ENCODE measurements at regions not wholly inside any gene's neighbourhood (a gene's known extent, or its start where the extent isn't known, plus 50 kb on each side); places are given as distances from the start of the nearest gene placed in this dataset.
"Not testable (repeated sequence)": the region's sequence is repeated elsewhere in the genome, so short reads cannot be mapped to it uniquely, and the experiment has no call there.

DNA sequence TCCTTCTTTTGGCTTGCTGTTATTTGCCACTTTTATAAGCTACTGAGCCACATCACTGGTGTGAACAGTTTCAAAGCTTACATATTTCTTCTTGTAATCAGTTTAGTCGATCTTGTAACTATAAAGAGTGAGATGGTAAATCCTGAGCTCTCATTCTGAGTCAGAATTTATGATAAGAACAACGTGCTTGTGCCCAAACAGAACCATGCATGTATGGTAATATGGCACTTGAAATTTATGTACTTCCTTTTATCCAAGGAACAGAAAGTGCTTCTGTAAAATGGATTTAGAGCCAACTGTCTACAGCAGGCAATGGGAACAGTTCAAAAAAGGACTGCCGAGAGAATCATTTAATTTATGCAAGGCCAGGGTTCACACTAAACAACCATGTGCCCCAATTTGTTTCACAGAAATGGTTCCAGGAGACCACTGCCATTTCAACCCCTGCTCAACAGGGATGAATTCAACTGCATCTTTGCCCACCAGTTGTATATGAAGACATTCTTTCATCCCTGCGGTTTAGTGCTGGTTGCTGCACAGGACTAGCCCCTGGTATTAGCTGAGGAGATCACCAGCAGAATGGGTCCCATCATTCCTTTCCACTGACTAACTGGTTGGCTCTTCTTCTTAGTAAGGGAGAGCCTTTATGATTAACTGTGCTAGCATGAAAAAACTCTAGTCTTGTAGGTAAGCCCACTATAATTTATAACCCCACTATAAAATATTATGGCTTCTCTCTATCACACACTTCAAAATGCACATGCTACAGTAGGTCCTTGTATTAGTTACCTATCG, 162.9 kb upstream of the PGRMC2 start:
- no peak for DNase-seq (ENCODE audit: low spot score)
- intact Hi-C loops (cut with DNase I): loop anchor here (10.0 kb wide), 1 partner anchor 414 kb away; no protein-coding TSS in a partner anchor
- no peak for ATAC-seq

DNA sequence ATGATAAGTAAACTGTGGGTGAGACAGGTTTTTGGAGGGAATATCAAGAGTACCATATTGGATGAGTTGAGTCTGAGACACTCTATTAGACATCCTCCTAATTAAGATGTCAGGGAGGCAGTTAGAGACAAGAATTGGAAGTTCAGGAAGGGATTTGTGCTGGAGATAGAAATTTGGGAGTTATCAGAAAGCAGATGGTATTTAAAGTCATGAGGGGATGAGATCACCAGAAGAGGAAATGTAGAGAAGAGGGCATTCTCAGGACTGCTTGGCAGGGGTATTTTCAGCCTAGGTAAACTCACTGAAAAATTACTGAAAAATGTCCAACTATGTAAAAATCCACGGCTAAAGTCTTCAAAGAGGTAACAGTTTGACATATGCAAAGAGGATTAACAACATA, 161.6 kb upstream of the PGRMC2 start:
- ATAC-seq (no peak), DNase-seq (ENCODE audit: low spot score) (no peak)
- intact Hi-C loops (cut with DNase I): no loop called here

DNA sequence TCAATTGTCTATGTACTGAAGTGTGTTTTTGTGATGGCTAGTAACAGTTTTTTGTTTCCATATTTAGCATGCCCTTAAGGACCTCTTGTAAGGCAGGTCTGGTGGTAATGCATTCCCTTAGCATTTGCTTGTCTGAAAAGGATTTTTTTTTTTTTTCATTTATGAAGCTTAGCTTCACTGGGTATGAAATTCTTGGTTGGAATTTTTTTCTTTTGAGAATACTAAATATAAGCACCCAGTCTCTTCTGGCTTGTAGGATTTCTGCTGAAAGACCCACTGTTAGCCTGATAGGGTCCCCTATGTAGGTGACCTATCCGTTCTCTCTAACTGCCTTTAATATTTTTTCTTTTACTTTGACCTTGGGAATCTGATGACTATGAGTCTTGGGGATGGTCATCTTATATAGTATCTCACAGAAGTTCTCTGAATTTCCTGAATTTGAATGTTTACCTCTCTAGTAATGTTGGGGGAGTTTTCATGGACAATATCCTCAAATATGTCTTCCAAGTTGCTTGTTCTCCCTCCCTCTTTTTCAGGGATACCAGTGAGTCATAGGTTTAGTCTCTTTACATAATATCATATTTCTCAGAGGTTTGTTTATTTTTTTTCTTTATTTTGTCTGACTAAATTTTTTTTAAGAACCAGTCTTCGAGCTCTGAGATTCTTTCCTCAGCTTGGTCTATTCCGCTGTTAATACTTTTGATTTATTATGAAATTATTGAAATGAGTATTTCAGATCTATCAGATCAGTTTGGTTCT, 157.1 kb upstream of the PGRMC2 start:
- intact Hi-C loops (cut with DNase I): no loop called here
- ATAC-seq: no peak
- DNase-seq (ENCODE audit: low spot score): no peak

DNA sequence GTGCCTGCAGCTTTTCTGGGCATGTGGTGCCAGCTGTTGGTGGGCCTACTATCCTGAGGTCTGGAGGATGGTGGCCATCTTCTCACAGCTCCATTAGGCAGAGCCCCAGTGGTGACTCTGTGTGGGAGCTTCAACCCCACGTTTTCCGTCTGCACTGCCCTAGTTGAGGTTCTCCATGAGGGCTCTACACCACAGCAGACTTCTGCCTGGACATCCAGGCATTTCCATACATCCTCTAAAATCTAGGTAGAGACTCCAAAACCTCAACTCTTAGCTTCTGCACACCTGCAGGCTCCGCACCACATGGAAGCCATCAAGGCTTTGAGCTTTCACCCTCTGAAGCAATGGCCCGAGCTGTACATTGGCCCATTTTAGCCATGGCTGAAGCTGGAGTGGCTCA, 153.3 kb upstream of the PGRMC2 start:
- ATAC-seq: no peak
- DNase-seq (ENCODE audit: low spot score): no peak
- intact Hi-C loops (cut with DNase I): no loop called here

DNA sequence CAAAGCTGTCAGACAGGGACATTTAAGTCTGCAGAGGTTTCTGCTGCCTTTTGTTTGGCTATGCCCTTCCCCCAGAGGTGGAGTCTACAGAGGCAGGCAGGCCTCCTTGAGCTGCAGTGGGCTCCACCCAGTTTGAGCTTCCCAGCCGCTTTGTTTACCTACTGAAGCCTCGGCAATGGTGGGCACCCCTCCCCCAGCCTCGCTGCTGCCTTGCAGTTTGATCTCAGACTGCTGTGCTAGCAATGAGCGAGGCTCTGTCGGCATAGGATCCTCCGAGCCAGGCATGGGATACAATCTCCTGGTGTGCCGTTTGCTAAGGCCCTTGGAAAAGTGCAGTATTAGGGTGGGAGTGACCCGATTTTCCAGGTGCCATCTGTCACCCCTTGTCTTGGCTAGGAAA, 149.4 kb upstream of the PGRMC2 start:
- intact Hi-C loops (cut with DNase I); ATAC-seq; DNase-seq (ENCODE audit: low spot score): not testable (repeated sequence)

DNA sequence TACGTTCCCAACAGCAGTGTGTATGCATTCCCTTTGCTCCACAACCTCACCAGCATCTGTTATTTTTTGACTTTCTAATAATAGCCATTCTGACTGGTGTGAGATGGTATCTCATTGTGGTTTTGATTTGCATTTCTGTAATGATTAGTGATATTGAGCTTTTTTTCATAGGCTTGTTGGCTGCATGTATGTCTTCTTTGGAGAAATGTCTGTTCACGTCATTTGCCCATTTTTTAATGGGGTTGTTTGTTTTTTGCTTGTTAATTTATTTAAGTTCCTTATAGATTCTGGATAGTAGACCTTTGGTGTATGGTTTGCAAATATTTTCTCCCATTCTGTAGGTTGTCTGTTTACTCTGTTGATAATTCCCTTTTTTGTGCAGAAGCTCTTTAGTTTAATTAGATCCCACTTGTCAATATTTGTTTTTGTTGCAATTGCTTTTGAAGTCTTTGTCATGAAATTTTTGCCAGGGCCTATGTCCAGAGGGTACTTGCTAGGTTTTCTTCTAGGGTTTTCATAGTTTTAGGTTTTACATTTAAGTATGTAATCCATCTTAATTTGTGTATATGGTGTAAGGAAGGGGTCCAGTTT, 141.5 kb upstream of the PGRMC2 start:
- DNase-seq (ENCODE audit: low spot score); ATAC-seq; intact Hi-C loops (cut with DNase I): not testable (repeated sequence)

DNA sequence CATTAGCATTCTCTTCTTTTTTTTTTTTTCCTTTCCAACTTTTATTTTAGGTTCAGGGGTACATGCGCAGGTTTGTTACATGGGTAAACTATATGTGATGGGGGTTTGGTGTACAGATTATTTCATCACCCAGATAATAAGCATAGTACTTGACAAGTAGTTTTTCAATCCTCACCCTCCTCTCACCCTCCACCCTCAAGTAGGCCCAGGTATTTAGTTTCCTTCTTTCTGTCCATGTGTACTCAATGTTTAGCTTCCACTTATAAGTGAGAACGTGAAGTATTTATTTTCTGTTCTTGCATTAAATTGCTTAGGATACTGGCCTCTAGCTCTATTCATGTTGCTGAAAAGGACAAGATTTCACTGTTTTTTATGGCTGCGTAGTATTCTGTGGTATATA, 140.8 kb upstream of the PGRMC2 start:
- ATAC-seq: no peak
- DNase-seq (ENCODE audit: low spot score): no peak
- intact Hi-C loops (cut with DNase I): no loop called here

DNA sequence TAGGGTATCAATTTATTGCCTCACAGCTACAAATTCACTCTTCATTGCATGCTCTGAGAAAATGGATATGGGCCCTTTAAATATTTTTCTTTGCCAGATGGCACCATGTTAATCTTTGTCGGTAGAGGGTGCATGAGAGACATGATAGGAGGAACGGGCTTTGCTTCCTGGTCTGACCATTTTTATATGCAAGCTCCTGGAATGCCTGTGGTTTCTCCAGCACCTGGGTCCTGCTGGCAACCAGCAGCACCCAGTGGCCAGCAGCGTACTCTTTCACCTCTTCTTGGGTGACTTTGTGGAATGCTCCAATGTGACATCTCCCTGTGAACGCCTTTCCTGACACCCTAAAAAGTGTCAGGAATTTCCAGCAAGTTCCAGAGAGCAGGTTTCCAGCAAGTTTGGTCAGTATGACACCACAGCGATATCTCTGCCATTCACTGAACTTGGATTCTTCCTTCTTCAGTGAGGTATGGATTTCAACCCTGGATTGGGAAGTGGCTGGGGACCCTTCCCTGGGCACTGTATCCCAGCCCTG, 140.3 kb upstream of the PGRMC2 start:
- no peak for DNase-seq (ENCODE audit: low spot score)
- ATAC-seq: peak; percentile 59
- intact Hi-C loops (cut with DNase I): no loop called here

DNA sequence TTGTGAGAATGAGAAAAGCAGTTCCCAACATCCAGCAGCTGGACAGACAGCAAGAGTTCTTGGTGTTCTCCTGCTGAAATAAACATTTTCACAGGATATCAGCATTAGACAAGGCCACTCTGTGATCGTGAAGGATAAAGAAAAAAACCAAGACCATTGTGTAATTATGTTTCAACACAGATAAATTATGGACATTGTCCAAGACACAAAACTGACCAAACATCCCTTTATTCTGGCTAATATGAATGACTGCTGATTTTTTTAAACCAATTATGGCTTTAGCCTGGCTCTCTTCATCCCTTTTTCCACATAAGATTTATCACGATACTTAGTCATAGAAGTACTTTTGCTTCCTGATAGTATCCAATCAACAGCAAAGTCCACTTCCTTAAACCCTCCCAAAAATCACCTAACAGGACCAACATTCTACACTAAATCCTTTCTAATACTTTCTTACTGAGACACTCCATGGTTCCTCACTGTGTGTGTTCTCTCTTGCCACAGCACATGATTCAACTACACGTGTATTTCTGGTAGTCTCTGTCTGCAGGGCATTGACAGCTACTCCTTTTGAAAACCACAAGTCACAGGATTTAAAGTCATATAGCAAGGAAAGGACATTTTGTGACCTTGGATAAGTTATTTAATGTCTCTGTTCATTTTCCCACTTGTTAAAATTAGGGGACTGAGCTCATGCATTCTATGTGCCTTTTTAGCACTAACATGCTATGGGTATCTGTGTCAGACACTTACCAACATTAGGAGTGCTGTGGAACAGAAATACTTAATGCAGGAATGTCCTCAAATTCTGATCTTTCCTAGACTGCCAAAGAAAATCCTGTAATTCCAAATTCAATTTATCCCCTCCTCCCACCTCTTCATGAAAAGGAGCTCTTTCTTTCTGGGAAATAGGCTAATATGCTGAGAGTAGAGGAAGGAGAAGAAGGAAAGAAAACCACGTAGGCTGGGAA, 137.2 kb upstream of the PGRMC2 start:
- DNase-seq (ENCODE audit: low spot score): no peak
- peak; percentile 85 for ATAC-seq
- intact Hi-C loops (cut with DNase I): no loop called here

DNA sequence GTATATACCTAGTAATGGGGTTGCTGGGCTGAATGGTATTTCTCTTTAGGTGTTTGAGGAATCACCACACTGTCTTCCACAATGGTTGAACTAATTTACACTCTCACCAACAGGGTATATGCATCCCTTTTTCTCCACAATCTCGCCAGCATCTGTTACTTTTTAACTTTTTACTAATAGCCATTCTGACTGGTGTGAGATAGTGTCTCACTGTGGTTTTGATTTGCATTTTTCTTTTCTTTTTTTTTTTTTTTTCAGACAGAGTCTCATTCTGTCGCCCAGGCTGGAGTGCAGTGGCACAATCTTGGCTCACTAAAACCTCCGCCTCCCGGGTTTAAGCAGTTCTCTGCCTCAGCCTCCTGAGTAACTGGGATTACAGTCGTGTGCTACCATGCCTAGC, 134.7 kb upstream of the PGRMC2 start:
- ATAC-seq; intact Hi-C loops (cut with DNase I); DNase-seq (ENCODE audit: low spot score): not testable (repeated sequence)

DNA sequence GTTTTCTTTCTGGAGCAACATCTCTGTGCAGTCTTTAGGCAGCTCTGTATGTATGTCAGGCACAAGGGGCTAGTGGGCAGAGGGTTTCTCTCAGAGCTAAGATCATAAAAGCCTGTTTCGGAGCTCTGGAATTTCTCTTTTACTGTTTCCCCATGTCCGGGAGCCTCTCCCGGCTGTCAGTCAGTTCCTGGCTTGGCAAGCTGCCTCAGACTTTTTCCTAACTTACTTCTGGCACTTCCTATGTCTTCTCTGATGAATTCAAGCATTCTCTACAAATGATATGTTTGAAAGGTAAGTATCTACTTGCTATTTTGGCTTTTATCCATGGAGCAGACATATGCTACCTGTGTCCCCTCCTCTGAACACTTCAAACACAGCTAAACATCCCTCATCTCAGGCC, 129.3 kb upstream of the PGRMC2 start:
- ATAC-seq: no peak
- intact Hi-C loops (cut with DNase I): no loop called here
- no peak for DNase-seq (ENCODE audit: low spot score)

DNA sequence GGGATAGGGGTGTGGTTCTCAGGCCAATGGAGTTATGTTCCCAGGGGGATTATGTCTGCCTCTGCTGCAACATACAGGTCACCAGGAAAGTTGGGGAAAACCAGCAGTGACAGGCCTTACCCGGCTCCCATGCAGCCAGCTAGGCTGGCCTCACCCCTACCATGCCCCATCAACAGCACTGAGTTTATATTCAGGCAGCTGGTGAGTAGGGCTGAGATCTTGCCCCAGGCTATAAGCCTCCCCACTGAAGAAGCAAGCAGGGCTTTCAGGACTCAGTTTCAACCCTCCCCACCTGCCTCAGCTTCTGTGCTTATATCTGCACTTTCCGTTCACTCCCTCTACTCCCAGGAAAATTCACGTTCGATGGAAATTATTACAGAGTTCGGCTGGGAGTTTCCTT, 122.4 kb upstream of the PGRMC2 start:
- DNase-seq (ENCODE audit: low spot score) (no peak), ATAC-seq (no peak)
- intact Hi-C loops (cut with DNase I): no loop called here

DNA sequence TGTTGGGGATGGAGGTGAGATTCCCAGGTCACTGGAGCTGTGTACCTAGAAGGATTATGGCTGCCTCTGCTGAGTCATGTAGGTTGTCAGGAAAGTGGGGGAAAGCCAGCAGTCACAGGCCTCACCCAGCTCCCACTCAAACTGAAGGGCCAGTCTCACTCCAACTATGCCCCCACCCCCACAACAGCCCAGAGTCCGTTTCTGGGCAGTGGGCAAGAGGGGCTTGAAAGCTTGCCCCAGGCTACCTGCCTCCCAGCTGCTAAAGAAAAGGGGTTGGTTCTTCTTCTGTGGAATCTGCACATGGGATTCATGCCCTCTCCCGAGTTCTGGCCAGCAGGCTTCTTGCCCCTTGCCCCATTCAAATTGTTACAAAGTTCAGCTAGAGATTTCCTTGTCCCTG, 116.0 kb upstream of the PGRMC2 start:
- no peak for DNase-seq (ENCODE audit: low spot score)
- no peak for ATAC-seq
- intact Hi-C loops (cut with DNase I): no loop called here

DNA sequence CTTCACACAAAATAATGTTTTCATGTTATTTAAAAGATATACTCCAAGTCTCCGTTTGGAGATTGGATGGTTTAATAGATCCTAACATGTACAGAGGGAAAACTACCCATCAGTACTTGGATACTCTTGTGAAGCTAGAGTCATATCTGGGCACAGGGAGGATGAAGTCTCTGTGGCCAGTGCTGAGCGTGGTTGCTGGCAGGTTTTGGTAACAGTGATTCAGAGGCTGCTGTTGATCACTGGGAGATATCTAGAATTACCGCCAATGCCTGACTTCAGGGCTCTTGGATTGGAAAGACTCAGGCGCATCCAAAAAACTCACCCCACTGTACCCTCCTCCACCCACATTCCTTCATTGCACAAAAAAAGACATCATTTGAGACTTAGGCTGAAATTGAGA, 107.2 kb upstream of the PGRMC2 start:
- ATAC-seq: peak; percentile 88
- no peak for DNase-seq (ENCODE audit: low spot score)
- intact Hi-C loops (cut with DNase I): no loop called here

DNA sequence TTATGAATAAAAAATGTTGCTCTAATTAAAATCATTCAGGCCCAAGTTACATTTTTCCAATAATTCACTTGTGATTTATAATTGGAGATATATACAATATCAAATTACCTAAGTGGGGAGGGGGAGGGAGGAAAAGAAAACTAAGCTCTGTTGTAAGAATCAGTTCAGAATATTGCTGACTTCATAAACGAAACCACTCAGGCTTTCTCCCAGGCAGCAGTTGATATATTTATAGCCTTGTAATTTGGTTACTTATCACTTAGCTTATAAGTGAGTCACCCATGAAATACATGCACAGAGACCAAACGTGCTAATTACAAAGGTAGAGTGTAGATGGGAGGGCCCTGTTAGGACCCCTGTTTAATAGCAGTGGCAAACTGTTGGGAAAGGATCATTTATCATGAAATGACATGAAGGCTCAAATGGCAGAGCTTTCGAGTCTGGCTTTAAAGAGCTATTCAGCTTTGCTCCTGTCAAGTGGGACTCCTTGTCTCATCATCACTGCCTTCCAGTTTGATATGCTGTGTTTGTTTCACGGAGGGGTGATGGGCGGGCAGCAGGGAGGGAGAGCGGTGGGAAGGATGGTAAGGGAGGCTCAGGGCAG, 105.6 kb upstream of the PGRMC2 start:
- DNase-seq (ENCODE audit: low spot score) (no peak), ATAC-seq (no peak)
- intact Hi-C loops (cut with DNase I): no loop called here

DNA sequence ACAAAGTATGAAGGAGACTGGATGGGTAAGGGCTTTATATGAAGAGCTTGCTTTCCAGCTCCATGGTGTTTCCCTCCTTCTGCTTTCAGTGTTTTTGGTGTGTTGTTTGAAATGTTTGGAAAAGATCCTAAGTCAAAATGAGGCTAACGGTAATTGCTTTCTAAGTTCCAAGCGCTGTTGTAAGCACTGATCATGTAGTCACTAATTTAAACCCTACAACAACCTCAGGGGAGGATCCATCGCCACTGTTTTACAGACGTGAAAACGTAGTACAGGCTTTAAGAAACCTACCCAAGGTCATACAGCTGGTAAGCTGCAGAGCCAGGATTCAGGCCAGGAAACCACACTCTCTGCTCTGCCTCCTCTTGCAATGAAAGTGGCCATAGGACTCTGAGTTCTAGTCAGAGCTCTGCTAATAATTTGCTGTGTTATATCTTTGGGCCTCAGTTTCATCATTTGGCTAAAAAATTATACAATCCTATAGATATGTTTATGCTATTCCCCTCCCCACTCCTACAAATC, 102.9 kb upstream of the PGRMC2 start:
- ATAC-seq: no peak
- intact Hi-C loops (cut with DNase I): no loop called here
- no peak for DNase-seq (ENCODE audit: low spot score)

DNA sequence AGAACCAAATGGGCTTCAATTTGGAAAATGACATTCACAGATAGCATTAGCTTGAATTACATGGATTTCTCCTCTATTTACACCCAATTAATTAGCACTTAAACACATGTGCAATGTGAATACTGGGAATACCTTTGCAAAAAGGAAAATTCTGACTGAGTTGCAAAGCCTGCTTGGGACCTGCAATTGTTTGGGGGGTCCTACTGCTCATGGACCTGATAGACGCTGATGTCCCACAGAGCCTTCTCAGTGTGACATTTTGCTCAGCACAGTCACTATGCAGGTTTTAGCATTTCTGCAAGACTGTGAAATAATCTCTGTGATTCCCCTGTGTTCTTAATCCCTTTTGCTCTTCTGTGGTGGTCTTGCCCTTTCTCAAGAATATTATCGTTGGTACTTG, 101.2 kb upstream of the PGRMC2 start:
- DNase-seq (ENCODE audit: low spot score) (no peak), ATAC-seq (no peak)
- intact Hi-C loops (cut with DNase I): no loop called here

DNA sequence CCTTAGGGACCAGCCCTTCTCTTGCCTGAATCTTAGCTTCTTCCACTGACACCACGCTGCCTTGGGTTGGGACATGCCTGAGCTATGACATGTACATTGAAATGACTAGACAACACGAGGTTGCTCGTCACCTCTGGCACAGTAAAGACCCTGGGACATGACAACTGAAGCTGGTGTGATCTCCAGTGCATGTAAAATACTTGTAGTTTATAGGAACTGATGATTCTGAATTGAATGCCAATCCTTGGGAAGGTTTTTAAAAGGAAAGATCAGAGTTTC, 100.7 kb upstream of the PGRMC2 start:
- DNase-seq (ENCODE audit: low spot score) (no peak), ATAC-seq (no peak)
- intact Hi-C loops (cut with DNase I): no loop called here

All from sciatic nerve (tissue), 2 donors.